Kidney (tissue), 13 donors: ENCODE measurements at regions not wholly inside any gene's neighbourhood (a gene's known extent, or its start where the extent isn't known, plus 50 kb on each side); places are given as distances from the start of the nearest gene placed in this dataset.

Source experiments
- DNase-seq, 5 donors: peaks; one replicate each; pipeline ENCODE4 v3.0.0-alpha.2; 2013 to 2020
- FAIRE-seq: peaks from 2 replicates; lab custom pipeline; 2012; peaks lifted over from hg19 to GRCh38; lab: Jason Lieb, UNC
- H3K27ac ChIP-seq, 2 donors: one replicate each; pipeline ENCODE4 v1.7.0; 2013; ENCODE audit warnings: low read depth in 2 of 2, low read length in 2 of 2, inconsistent platforms in 1 of 2
- H3K27me3 ChIP-seq: one replicate; pipeline ENCODE4 v1.7.1; 2013; ENCODE audit warnings: low read length, inconsistent platforms; ENCODE audit not compliant: control insufficient read depth, insufficient read depth
- H3K36me3 ChIP-seq, 3 donors: one replicate each; pipeline versions ENCODE4 v1.7.0 to v1.7.1; 2013; ENCODE audit warnings: low read length in 3 of 3, control low read depth in 1 of 3, inconsistent platforms in 1 of 3; ENCODE audit not compliant: insufficient read depth in 3 of 3, control insufficient read depth in 2 of 3
- H3K4me1 ChIP-seq, 3 donors: one replicate each; pipeline versions ENCODE4 v1.7.0 to v1.7.1; 2013; ENCODE audit warnings: low read length in 3 of 3, inconsistent platforms in 1 of 3, low read depth in 1 of 3; ENCODE audit not compliant: control insufficient read depth in 2 of 3, insufficient read depth in 2 of 3
- H3K4me3 ChIP-seq, 3 donors: one replicate each; pipeline versions ENCODE4 v1.7.0 to v1.8.1; 2013; ENCODE audit warnings: low read length in 3 of 3, control low read depth in 1 of 3, inconsistent platforms in 1 of 3
- H3K9ac ChIP-seq, 3 donors: one replicate each; pipeline versions ENCODE4 v1.7.0 to v1.7.1; 2013; ENCODE audit warnings: low read length in 3 of 3, control low read depth in 1 of 3, inconsistent platforms in 1 of 3
- H3K9me3 ChIP-seq, 3 donors: one replicate each; pipeline versions ENCODE4 v1.7.0 to v1.7.1; 2013; ENCODE audit warnings: low read length in 3 of 3, control low read depth in 1 of 3, inconsistent platforms in 1 of 3; ENCODE audit not compliant: control insufficient read depth in 2 of 3, insufficient read depth in 1 of 3
- CTCF ChIP-seq: IDR thresholded peaks from 3 replicates; pipeline ENCODE4 v1.5.1; 2012; ENCODE audit warnings: mild to moderate bottlenecking, moderate library complexity, borderline replicate concordance; ENCODE audit not compliant: insufficient read depth; ENCODE audit errors: extremely low read depth
- intact Hi-C: fragments of 100-400 bp; cut with DNase I; formaldehyde crosslinking; loops from one replicate; pipeline ENCODE4 v1.11.1; 2022
- donor health status: control.
- donor health status: control.
- donor health status: control.
- donor health status: control.
- donor health status: control.
- donor health status: DM: yes; HTN: yes; CAD: no.
- donor health status: Normal renal cell carcinoma (clear cell type).

GRCh38 chr5:167694325-167695147, 596.9 kb upstream of the WWC1 start:
- no peaks in the 10 kb centered on the region for H3K9me3 ChIP-seq
- no peak for TF ChIP-seq CTCF
- H3K9ac ChIP-seq, result no peak overlapping the region
- FAIRE-seq, result no peak
- no peaks in the 10 kb centered on the region for H3K36me3 ChIP-seq
- H3K27ac ChIP-seq, result no peak overlapping the region
- intact Hi-C loops, result no loop called here
- H3K27me3 ChIP-seq, result no peaks in the 10 kb centered on the region
- no peak overlapping the region for H3K4me3 ChIP-seq
- DNase-seq, result no peak
- no peaks in the 10 kb centered on the region for H3K4me1 ChIP-seq

GRCh38 chr5:167696558-167697314, 594.7 kb upstream of the WWC1 start:
- Histone ChIP-seq H3K27ac (no peak overlapping the region), H3K4me1 (no peaks in the 10 kb centered on the region), H3K9me3 (no peaks in the 10 kb centered on the region), H3K4me3 (no peak overlapping the region), H3K36me3 (no peaks in the 10 kb centered on the region), H3K27me3 (no peaks in the 10 kb centered on the region), H3K9ac (no peak overlapping the region)
- intact Hi-C loops, result no loop called here
- no peak for FAIRE-seq
- no peak for TF ChIP-seq CTCF
- DNase-seq, result no peak

- intact Hi-C loops, result no loop called here
- H3K9ac ChIP-seq, result no peak overlapping the region
- no peak overlapping the region for H3K27ac ChIP-seq
- no peak overlapping the region for H3K4me3 ChIP-seq
- H3K36me3 ChIP-seq, result no peaks in the 10 kb centered on the region
- no peak for FAIRE-seq
- no peaks in the 10 kb centered on the region for H3K9me3 ChIP-seq
- H3K4me1 ChIP-seq, result no peaks in the 10 kb centered on the region
- TF ChIP-seq CTCF, result no peak
- no peaks in the 10 kb centered on the region for H3K27me3 ChIP-seq
- peak in 2 of 5 donors; percentile 39 to 40 for DNase-seq
These were observed 592.0 kb upstream of the WWC1 start for GRCh38 chr5:167699432-167699831.
